Epidermal melanocyte (primary cell): ENCODE measurements at regions not wholly inside any gene's neighbourhood (a gene's known extent, or its start where the extent isn't known, plus 50 kb on each side); places are given as distances from the start of the nearest gene placed in this dataset.
"Not testable (repeated sequence)": the region's sequence is repeated elsewhere in the genome, so short reads cannot be mapped to it uniquely, and the experiment has no call there.

Experiments used
- DNase-seq: peaks from one replicate; pipeline ENCODE4 v3.0.0; 2011; ENCODE audit warnings: low spot score; ENCODE audit not compliant: insufficient read length

- no peak for DNase-seq
Measured at GRCh38 chr1:232319518-232320210, 310.3 kb downstream of the SIPA1L2 start.

GRCh38 chr1:232319072-232319471 is 310.9 kb downstream of the SIPA1L2 start:
- no peak for DNase-seq

- no peak for DNase-seq
Measured at GRCh38 chr1:232318143-232318542, 311.8 kb downstream of the SIPA1L2 start.

GRCh38 chr1:232317350-232317749 is 312.6 kb downstream of the SIPA1L2 start:
- DNase-seq, result no peak

- no peak for DNase-seq
Measured at GRCh38 chr1:232316864-232317263, 313.1 kb downstream of the SIPA1L2 start.

- not testable (repeated sequence) for DNase-seq
Measured at GRCh38 chr1:232313876-232314275, 316.1 kb downstream of the SIPA1L2 start.

- DNase-seq, result no peak
Measured at GRCh38 chr1:232310541-232310940, 319.4 kb downstream of the SIPA1L2 start.

- DNase-seq, result no peak
Measured at GRCh38 chr1:232308616-232309015, 321.3 kb downstream of the SIPA1L2 start.

- DNase-seq, result no peak
Measured at GRCh38 chr1:232307296-232308017, 322.5 kb downstream of the SIPA1L2 start.

- DNase-seq, result no peak
Measured at GRCh38 chr1:232306269-232306961, 323.5 kb downstream of the SIPA1L2 start.

- no peak for DNase-seq
Measured at GRCh38 chr1:232305050-232305449, 324.9 kb downstream of the SIPA1L2 start.

- DNase-seq, result no peak
Measured at GRCh38 chr1:232303222-232303620, 326.7 kb downstream of the SIPA1L2 start.

GRCh38 chr1:232302376-232303221 is 327.3 kb downstream of the SIPA1L2 start:
- no peak for DNase-seq

GRCh38 chr1:232301246-232301645 is 328.7 kb downstream of the SIPA1L2 start:
- DNase-seq, result no peak

- no peak for DNase-seq
Measured at GRCh38 chr1:232300466-232300865, 329.5 kb downstream of the SIPA1L2 start.

- no peak for DNase-seq
Measured at GRCh38 chr1:232296461-232296860, 333.5 kb downstream of the SIPA1L2 start.

- DNase-seq, result no peak
Measured at GRCh38 chr1:232293361-232293760, 336.6 kb downstream of the SIPA1L2 start.

GRCh38 chr1:232292818-232293217 is 337.1 kb downstream of the SIPA1L2 start:
- DNase-seq, result no peak

- no peak for DNase-seq
Measured at GRCh38 chr1:232292239-232292638, 337.7 kb downstream of the SIPA1L2 start.

- DNase-seq, result no peak
Measured at GRCh38 chr1:232291681-232292080, 338.3 kb downstream of the SIPA1L2 start.

GRCh38 chr1:232291261-232291660 is 338.7 kb downstream of the SIPA1L2 start:
- DNase-seq, result no peak
